DMS153 treated with DMSO at 0.1 percent for 48 hours (cell line): ENCODE measurements at regions not wholly inside any gene's neighbourhood (a gene's known extent, or its start where the extent isn't known, plus 50 kb on each side); places are given as distances from the start of the nearest gene placed in this dataset.

ENCODE experiments used
- DNase-seq: peaks from one replicate; lab custom pipeline; 2025; ENCODE audit not compliant: unreplicated experiment; lab: John Stamatoyannopoulos, UW

DNA sequence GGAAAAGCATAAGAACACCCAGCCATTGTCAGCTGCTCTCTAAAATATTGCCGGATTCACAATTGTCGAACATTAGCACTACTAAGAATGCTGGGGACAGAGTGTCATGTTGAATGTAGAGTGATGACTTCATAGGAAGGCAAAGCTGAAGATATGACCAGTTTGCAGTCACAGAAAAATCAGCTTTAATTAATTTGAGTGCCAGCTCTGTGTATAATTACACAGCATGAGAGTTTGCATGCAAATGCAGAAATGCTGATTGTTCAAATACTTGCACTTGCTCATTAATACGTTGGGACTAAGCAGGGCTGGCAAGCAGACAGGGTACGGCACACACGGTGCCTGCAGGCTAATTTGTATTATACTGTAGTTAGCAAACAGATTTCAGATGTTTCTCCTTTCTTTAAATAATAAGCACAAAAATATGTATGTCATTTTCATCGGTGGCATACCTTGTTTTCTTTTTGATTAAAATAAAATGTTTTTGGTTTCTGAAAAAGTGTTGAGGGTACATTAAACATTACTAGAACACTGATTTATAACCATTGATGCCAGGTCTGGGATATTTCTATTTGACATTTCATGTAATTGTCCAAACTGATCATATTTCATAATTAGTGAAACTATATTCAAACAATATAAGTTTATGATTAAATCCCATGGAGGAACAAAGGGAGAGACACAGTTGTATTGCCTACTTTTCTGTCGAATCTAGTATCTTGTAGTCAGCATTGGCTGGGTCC is 99.8 kb upstream of the ADGRL2 start:
- no peak for DNase-seq

DNA sequence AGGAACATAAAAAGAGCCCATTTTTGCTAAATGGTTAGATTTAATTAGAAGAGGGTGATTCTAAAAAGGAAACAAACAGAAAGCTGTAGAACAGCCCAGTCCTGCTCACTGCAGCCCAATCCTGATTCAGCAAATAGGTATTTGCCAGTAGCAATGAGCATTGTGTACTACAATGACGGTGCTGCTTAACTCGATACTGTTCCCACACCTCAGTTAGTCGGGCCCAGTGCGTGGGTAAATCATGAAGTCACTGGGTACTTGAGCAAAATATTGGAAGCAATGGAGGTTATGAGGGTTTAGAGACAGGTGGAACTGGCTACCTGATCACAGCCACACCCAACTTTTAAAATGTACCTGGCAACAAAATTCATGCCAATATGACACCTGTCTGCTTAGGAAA is 101.5 kb upstream of the ADGRL2 start:
- no peak for DNase-seq

DNA sequence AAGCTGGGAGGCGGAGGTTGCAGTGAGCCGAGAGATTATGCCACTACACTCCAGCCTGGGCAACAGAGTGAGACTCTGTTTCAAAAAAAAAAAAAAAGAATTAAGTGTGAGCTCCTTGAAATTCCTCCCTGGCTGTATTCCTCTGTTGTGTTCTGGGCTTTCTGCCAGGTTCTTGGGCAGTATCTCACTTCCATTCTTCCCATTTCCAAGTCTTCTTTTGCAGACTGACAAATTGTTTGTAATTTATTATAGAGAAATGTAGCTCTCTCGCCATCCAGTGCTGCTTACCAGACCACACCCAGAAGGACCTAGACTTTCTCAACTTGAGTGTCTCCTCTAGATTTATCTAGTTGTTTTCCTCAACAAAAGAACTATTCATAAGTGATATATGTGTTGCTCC is 105.0 kb upstream of the ADGRL2 start:
- DNase-seq: no peak

DNA sequence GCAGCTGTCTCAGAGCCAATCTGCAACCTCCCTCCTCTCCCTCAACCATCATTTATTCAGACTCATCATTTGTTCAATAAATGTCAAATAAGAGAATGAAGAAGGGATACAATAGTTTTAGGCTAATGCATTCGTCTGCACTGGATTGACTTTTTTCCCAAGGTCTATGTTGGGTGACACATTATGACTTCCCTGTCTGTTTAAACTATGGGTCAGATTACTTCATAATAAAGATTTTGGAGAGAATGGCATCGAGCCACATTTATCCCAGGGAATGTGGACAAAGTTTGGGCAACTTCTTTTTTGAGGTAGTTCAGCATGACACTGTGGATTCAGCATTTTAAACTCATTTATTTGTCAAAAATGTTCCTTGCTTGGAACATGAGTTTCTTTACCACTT is 107.4 kb upstream of the ADGRL2 start:
- no peak for DNase-seq

DNA sequence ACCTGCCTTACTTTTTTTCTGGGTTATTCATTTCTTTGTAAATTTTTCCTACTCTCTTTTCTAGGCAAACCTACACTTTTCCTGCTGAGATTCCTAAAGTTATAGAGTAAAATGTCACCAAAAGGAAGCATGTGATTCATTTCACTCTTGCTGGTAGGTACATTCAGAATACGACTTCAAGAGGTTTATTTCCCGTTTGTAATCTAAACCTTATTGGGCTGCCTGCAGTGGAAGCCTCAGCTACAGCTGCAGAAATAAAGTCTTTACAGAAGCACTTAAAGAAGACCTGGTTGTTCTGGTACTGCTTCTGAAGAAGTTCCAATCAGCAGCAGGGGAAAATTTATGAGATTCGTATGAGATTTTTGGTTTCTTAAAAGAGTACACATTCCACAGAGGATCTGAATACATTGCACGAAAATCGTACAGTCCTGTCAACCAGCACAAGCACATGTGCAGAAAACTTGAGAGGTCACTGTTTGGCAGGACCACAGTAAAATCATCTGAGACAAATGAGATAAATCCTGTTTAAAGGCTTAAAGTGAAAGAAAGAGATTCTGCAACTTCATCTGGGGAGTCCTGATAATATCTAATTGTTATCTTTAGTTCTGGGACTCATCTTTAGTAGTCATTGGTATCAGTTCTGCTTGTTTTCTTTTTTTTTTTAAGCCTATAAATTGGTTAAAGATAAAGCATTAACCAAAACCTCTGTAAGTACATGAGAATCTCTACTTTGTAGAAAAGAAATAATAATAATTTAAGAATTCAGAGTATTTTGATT is 109.9 kb upstream of the ADGRL2 start:
- no peak for DNase-seq

DNA sequence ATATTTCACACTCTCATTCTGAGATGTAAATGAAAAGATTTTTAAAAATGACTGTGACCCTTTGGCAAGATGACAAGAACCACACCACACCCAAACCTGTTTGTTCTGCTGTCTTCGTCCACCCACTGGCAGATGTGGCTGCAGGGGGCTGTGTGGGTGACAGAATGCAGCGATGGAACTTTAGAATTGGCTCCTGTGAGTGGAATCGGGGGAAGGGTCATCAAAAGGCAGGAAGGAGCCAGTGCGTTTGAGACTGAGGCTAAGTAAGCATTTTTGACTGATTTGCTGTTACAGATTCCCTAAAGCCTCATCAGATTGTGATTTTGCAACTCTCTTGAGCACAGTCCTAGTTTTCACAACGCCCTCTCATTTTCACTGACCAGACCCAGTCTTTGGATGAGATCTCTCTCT is 111.2 kb upstream of the ADGRL2 start:
- no peak for DNase-seq

DNA sequence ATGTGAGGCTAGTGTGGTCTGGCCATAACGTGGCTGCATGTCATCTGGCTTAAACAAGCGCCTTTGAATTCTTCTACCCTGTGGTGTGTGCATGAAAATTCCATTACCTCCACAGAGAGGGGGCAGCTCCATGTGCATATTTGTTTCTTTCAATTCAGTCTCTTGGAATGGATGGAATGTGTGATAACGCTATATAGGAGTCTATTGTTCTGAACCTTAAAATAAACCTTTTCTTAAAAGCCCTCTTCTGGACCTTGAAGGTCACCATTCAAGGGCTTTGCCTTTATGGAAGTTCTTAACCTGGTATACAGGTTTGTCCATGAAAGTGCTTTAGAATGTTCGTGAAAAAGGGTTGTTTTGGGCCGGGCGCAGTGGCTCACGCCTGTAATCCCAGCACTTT is 118.2 kb upstream of the ADGRL2 start:
- no peak for DNase-seq

DNA sequence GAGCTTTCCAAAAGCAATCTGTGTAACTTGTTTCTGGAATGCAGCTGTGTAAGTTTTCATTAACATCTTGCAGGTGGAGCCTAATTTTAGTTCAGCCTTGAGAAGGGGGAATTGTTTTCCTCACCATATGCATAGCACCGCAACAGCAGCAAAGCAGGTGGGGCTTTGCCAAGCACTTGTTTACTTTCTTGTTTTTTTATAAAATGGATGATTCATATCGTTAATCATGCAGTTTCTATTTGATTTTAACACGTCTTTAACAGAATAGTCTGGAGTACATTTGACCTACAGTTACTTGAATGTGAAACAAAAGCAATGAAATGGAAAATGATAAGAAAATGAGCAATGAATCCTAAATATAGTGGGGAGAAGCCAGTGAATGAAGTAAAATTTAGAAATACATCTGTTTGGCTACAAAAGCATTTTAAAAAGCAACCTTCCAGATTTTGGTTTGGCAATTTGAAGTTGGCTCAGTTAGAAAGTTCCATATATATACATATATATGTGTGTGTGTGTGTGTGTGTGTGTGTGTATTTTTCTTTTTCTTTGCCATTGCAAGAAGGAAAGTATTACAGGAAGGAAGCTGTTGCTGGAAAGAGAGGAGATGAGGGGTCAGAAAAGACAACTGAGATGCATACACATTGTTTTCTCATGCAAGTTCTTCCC is 119.0 kb upstream of the ADGRL2 start:
- DNase-seq: no peak

DNA sequence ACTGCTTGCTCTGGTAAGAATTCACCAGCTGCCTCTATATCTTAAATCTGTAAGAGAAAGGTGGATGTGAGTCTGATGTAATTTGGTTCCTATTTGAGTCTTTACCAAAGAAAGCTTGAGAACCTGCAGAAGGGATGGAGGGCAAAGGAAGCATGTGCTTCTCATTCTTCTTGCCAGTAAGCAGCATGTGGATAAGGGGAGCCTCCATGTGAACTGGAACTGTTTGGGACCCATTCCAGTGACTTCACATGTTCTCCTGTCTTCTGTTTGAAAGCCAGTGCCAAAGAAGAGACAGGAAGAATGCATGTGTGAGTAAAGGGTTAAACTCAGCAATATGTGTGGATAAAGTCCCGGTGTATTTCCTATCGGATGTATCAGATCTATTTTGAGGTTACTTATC is 119.6 kb upstream of the ADGRL2 start:
- no peak for DNase-seq

DNA sequence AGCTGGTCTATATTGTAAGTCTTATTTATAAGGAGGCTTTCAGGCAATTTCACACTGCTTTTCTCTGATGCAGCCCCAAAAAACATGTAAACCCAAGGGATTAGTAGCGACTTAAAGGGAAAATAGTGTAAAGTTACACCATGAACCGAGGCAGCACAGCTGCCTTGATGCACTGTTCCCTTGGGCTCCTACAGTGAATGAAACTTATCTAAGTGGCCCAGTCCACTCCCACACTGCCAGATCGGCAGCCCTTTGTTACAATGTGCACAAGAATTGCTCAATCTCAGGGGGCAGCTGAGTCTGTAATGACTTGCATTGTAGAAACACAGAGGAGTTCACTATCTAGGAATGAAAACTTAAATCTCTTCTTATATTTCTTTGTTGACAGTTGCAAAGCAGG is 120.8 kb upstream of the ADGRL2 start:
- DNase-seq: no peak

DNA sequence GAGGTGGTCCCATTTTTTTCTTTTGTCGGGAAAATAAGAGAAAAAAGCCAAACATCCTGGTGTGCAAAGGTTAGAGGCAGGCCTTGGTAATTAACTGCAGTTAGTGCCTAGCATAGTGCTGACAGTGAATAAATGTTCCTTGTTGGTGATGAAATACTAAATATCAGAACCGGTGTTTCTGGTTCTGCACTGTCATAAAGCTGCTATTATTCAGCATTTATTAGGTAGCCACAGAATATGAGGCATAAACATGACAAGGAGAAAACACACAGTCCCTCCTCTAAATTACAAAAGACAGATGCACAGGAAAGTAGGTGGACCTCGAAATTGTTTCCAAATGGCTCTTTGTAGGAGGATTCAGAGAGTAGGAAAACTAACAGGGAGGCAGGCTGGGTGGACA is 122.0 kb upstream of the ADGRL2 start:
- DNase-seq: no peak

DNA sequence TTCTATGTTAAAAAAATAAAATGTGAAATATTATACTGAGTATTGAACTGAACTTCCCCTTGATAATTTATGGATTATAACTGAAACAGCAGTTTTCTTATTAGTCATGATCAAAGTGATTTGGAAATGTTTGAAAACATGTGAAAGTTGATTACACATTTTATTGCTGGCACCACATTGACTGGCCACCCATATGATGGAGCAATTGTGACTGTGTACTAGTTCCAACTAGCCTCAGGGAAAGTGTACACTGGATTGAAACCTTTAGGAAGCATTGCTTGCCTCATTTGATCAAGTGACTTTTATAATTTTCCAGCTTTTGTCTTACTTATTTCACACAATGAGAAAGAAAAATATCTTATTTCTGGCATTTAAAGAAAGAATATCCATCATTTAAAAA is 128.0 kb upstream of the ADGRL2 start:
- DNase-seq: no peak

DNA sequence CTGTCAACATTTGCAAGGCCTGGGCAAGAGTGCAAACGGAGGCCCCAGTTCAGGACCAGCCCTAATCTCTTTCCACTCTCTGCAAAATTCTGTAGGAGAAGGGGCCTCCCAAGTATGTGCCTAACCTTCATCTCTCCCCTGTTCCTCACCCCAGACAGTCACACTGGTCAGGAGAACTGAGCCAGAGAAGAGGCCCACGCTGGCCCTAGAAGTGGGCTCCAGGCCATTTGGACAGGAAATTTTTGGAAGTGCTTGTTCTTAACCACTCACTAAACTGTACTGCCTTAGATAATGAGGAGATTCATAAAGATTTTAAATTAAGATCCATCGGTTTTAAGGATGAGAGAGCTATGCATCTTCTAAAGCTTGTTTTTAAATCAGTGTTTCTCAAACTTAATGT is 129.7 kb upstream of the ADGRL2 start:
- DNase-seq: no peak

DNA sequence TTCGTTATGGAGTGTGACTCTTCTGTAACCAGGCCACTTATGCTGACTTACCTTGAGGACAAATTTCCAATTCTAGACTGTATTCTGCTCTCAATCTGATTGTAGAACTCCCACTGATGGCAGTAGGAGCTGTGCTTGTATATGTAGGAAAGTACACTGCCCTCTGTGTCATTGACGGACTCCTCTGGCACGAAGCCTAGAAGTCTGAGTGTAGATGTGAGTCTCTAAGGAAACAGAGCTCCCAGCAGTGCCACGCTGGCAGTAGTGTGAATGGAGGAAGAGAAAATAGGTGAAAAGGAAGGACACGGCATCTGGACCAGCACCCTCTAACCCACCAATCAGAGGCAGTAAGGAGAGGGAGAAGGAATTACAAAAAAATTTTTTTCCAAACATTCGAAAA is 130.4 kb upstream of the ADGRL2 start:
- no peak for DNase-seq

DNA sequence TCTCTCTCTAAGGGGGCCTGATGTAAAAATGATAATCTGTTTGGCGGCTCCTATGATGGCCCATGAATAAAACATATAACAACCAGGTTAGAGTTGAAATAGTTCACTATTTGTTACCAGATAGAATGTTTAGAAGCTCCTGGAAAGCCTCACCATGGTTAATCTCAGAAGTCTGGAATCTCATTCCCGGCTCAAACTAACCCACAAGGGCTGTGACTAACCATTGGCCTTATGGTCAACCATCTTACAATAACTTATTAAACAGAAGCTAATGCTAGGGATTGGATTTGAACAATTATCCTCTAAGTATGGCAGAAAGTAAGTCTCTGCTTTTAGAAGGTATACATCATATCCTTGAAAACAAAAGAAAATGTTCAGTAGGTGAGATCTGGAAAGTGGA is 134.1 kb upstream of the ADGRL2 start:
- no peak for DNase-seq

DNA sequence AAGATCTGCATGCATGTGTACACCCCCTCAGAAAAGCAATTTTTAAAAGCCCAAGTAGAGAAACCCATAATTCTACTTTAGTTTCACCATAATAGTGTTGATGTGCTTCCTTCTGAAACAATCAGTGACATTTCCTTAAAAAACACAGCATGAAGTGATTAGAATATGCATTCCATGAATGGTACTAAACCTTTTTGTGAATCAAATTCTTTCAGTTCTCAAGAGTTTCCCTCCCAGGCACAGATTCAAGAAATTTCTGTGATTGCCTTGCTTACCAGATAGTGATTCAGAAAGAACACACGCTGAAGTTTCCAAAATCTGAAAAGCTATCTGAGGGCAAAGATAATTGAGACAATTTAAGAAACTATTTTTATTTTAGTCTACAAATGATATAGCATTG is 136.4 kb upstream of the ADGRL2 start:
- no peak for DNase-seq

DNA sequence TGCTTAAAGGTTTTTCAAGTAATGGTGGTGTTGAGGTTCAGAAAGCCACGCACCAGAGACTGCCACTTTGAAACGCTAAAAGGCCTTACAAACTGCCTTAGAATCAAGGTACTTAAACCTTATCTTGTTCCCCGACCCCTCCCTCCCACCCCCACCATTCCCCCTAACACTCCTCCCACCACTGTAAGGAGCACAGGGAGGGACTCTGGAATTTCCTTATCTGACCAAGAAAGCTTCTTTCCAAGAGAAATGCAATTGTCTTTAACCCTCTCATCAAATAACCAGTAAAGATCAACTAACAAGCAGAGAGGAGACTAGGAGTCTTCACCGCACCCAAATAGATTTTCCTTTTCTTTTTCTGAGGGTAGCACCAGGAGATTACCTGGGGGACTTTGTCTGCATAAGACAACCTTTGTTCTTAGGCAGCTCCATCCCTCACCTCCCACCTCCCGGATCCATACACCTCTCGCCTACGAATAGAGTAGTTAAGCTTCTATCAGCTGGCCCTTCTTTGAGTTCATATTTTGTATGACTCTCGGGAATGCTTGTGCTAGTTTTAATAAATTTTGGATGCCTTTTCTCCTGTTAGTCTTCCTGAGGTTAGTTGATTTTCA is 137.7 kb upstream of the ADGRL2 start:
- no peak for DNase-seq

DNA sequence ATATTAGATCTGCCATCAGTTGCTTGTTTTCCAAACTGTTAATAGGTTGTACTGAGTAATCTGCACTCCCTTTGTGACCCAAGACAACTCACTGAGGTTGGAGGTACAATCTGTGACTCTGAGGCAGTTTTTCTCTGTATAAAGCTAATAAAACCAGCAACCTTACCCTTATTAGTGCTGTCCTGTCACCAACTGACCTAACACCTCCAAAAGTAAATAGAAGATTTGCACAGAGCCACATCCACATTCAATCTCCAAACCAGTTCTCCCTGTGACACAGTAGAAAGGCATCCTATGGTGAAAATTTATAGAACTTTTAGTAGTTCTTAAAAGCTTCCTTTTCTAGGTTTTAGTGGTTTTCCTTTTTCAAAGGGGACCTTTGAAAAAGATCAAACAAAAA is 140.4 kb upstream of the ADGRL2 start:
- DNase-seq: no peak

DNA sequence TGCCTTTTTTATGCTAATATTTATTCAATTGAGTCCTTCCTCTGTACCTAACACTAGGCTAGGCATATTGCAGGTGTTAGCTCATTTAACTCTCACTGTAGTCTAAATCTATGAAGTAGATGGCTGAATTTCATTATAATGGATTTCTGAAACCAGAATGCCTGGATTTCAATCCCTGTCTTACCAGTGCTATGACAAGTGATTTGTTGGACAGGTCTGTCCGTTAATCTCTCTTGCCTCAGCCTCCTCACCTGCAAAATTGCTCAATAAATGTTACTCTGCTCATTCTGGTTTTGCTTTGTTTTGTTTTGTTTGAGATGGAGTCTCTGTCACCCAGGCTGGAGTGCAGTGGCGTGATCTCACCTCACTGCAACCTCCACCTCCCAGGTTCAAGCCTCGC is 146.1 kb upstream of the ADGRL2 start:
- no peak for DNase-seq

DNA sequence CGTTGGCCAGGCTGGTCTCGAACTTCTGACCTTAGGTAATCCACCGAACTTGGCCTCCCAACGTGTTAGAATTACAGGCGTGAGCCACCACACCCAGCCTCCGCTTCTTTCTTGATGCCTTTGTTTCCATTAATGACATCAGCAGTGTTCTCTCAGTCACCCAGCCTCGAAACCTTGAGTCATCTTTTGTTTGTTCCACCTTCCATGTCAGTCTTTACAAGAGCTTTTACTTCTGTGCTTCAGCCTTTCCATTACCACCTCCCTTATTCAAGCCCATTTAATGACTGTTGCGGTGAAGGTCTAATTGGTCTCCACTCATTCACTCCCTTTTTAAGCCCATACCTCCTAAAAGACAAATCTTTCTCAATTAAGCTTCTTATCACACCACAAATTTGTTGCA is 146.6 kb upstream of the ADGRL2 start:
- DNase-seq: no peak

DNA sequence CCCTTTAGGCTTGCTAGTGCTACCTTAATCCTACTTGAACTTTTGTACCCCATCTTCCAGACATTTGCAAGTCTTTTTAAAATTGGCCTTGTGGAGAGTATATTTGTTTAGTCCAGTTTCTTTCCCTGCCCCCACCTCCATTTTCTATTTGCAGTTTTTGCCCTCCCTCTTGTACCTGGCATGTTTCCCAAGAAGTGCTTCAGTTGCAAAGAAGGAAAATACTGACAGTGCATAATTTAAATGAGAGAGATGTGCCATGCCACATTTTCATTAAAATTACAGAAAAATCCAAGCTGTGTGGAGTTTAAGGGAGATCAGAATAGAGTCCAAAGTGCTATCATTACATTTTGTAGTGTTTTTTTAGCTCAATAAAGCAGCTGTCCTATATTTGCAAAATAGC is 150.0 kb upstream of the ADGRL2 start:
- no peak for DNase-seq

DNA sequence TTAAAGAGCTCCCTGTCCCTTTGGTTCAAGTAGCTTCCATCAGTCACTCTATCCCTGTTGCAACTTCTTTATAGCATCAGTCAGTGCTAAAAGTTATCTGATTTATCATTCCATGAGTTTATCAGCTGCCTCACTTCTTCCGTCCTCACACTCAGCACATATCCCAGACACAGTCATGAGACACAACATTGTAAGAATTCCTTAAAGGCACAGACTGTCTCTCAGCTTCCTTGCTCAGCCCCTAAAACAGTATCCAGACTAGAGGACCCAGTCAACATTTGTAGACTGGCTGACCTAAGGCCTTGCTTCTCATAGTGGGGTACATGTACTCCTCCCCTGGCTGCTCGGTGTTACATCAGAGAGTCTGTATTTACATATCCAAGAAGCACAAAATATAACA is 164.9 kb upstream of the ADGRL2 start:
- DNase-seq: no peak
